Type B pancreatic cell (in vitro differentiated cells): ENCODE measurements at regions not wholly inside any gene's neighbourhood (a gene's known extent, or its start where the extent isn't known, plus 50 kb on each side); places are given as distances from the start of the nearest gene placed in this dataset.

Experiments
- DNase-seq: peaks from one replicate; pipeline ENCODE4 v3.0.0; 2021; ENCODE audit warnings: mixed read lengths; ENCODE audit not compliant: unreplicated experiment; ENCODE audit errors: extremely low spot score
- H3K27ac Mint-ChIP-seq: 2 replicates; pipeline ENCODE4 v1.8.0; 2021; ENCODE audit warnings: mild to moderate bottlenecking, mixed read lengths
- H3K27me3 Mint-ChIP-seq: 2 replicates; pipeline ENCODE4 v1.8.0; 2021; ENCODE audit warnings: mixed read lengths
- H3K36me3 Mint-ChIP-seq: 2 replicates; pipeline ENCODE4 v1.8.0; 2021; ENCODE audit warnings: mixed read lengths
- H3K4me1 Mint-ChIP-seq: one replicate; pipeline ENCODE4 v1.8.0; 2021; ENCODE audit warnings: mixed read lengths; ENCODE audit not compliant: unreplicated experiment
- H3K4me3 Mint-ChIP-seq: 2 replicates; pipeline ENCODE4 v1.8.0; 2021; ENCODE audit warnings: mild to moderate bottlenecking, mixed read lengths
- H3K9me3 Mint-ChIP-seq: 2 replicates; pipeline ENCODE4 v1.8.0; 2021; ENCODE audit warnings: mixed read lengths
- TF ChIP-seq, protein P1 (sequence below): fragments of 200-600 bp; sonication (generic); conservative IDR thresholded peaks from 2 replicates; pipeline ENCODE4 v1.5.0; 2021; ENCODE audit warnings: antibody characterized with exemption, mild to moderate bottlenecking

DNA sequence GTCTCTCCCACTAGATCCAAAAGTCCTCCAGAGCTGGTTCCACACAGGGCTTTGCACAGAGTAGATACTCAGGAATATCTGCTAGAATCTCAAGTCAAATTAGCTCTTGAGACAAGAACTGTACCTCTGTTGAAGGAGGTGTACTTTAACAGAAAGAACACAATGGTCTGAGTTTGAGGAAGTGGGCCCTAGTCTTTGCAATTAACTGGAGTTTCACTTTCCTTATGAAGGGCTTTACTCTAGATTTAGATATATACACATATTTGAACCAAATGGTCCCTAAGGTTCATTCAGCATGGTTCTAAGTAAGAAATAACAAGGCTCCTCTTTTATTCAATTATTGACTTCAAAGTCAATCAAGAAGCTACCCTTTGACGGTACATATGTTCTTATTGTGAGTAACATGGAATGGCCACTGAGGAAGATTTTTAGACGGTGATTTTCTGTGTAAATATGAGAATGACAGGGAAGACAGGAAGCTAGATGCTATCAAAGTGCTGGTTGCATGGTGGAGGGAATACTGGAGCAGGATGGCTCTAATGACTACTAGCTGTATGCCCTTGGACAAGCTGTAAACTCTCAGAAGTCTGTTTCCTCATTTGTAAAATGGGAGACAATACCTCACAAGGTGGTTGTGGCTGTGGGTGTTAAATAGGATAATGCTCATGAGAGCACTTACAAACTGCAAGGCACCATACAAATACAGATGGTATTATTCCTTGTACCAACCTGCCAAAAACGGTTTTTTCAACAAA lies 73.5 kb upstream of the SERTAD2 start:
- Mint-ChIP-seq H3K27ac (no peak overlapping the region), H3K9me3 (no peaks in the 10 kb centered on the region), H3K36me3 (no peaks in the 10 kb centered on the region), H3K27me3 (no peaks in the 10 kb centered on the region), H3K4me1 (peaks cover 53% of the 10 kb centered on the region), H3K4me3 (no peak overlapping the region)
- no peak for DNase-seq
- TF ChIP-seq, protein P1, sequence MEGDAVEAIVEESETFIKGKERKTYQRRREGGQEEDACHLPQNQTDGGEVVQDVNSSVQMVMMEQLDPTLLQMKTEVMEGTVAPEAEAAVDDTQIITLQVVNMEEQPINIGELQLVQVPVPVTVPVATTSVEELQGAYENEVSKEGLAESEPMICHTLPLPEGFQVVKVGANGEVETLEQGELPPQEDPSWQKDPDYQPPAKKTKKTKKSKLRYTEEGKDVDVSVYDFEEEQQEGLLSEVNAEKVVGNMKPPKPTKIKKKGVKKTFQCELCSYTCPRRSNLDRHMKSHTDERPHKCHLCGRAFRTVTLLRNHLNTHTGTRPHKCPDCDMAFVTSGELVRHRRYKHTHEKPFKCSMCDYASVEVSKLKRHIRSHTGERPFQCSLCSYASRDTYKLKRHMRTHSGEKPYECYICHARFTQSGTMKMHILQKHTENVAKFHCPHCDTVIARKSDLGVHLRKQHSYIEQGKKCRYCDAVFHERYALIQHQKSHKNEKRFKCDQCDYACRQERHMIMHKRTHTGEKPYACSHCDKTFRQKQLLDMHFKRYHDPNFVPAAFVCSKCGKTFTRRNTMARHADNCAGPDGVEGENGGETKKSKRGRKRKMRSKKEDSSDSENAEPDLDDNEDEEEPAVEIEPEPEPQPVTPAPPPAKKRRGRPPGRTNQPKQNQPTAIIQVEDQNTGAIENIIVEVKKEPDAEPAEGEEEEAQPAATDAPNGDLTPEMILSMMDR = no peak

DNA sequence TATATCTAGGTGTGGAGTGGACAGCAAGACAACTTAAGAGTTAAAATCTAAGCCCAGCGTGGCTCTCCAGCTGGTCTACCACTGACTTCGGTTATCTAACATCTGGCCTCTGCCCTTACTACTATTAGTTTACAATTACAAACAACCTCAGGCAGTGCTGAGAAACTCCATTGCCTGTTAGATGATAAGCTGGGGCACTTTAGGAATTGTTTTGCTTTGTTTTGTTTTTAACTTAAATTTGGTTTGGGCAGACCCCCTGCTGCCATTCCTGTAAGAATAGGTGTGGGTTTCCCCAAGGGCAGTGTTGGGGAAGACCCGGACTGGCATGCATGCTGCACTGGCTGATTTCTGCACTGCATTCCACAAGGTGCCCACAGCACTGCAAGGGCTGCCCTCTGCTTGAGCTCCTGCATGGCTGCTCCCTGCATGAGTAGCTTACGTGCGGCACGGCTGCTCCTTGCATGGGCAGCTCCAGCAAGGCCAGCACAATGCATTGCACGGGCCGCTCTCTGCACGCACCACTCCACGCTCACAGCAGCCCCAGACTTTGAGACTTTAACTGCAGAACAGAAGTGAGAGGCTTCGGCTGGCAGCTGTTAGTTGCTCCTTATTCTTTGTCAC lies 74.2 kb upstream of the SERTAD2 start:
- Mint-ChIP-seq H3K4me3 (peak overlapping the region; percentile 76), H3K4me1 (peaks cover 55% of the 10 kb centered on the region), H3K9me3 (no peaks in the 10 kb centered on the region), H3K27ac (peak overlapping the region; percentile 73), H3K36me3 (no peaks in the 10 kb centered on the region), H3K27me3 (no peaks in the 10 kb centered on the region)
- TF ChIP-seq, protein P1 = no peak
- no peak for DNase-seq

DNA sequence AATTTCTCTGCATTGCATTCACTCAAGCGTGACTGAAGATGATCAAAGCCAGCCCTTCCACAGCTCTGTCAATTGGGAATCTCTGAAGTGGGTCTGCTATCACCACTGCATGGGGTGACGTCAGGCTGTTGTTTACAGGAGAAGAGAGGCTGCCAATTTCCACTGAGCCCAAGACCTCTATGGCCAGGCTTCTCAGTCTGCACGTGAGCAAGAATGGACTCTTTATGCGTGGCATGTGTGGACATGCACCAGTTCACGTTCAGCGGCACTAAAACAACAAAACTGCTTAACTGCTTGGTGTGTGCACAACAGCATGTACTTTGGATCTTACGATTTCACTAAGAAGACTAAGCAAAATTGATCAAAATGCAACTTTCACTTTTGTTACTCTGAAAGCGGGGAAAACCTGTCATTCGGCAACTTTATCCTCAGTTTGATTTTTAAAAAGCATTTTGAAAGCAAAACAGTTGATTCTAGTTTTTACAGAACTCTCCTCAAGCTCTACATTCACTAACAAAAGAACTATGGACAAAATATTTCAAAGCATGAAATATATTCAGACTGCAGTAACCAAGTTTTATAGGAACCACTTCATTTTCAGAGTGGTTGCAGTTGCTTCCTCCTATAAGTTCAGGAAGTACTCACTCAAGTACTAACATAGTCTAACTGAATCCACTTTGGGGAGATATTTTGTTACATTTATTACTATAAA lies 77.0 kb upstream of the SERTAD2 start:
- peak overlapping the region; percentile 77 for H3K4me3 Mint-ChIP-seq
- peaks cover 7% of the 10 kb centered on the region for H3K36me3 Mint-ChIP-seq
- H3K9me3 Mint-ChIP-seq = no peaks in the 10 kb centered on the region
- H3K27me3 Mint-ChIP-seq = no peaks in the 10 kb centered on the region
- peaks cover 55% of the 10 kb centered on the region for H3K4me1 Mint-ChIP-seq
- no peak for DNase-seq
- TF ChIP-seq, protein P1 = no peak
- peak overlapping the region; percentile 78 for H3K27ac Mint-ChIP-seq

DNA sequence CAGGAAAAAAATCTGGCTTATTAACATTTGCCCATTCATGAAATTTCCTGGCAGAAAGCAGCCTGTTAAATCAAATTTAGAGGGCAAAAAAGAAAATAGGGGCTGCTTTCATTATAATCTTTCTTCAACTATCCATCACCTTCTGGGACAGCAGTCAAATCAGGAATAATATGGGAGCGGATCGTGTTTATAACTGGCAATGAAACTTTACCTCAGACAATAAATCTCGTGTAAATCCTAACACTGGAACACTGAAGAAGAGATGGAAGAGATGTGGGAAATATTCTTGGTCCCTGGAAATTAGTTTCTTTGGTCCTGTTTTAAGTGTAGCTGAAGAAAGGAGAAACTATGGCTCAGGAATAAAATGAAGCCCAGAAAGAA lies 77.5 kb upstream of the SERTAD2 start:
- no peak for DNase-seq
- TF ChIP-seq, protein P1 = no peak
- Mint-ChIP-seq H3K36me3 (peaks cover 7% of the 10 kb centered on the region), H3K4me3 (peak overlapping the region; percentile 77), H3K9me3 (no peaks in the 10 kb centered on the region), H3K27me3 (no peaks in the 10 kb centered on the region), H3K27ac (peak overlapping the region; percentile 78), H3K4me1 (peaks cover 55% of the 10 kb centered on the region)

DNA sequence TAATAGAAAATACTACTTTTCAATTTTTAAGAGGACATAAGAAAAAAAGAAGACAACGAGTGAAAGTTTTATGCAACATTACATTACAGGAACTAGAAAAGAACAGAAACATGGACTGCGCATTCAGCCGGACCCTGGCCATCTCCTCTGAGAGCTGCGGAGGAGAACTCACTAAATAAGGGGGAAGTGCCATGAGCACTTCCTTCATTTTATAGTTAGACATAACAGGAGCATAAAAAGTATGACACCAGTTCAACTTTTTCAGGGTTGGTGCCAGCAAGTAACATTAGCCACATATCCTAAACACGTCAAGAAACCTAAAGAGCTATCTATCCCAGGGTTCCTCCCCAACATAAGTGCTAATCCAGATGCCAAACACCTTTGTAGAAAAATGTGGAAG lies 78.0 kb upstream of the SERTAD2 start:
- TF ChIP-seq, protein P1 = no peak
- Mint-ChIP-seq H3K36me3 (peaks cover 7% of the 10 kb centered on the region), H3K27me3 (no peaks in the 10 kb centered on the region), H3K4me1 (peaks cover 50% of the 10 kb centered on the region), H3K27ac (peak overlapping the region; percentile 78), H3K4me3 (peak overlapping the region; percentile 77), H3K9me3 (no peaks in the 10 kb centered on the region)
- no peak for DNase-seq
